ENCODE measurements at regions not wholly inside any gene's neighbourhood (a gene's known extent, or its start where the extent isn't known, plus 50 kb on each side); places are given as distances from the start of the nearest gene placed in this dataset.

GRCh38 chr7:23970193-23970592, 260.2 kb downstream of the STK31 start:
- Mint-ChIP-seq H3K4me3 (no peak overlapping the region), H3K9me3 (no peaks in the 10 kb centered on the region), H3K27ac (no peak overlapping the region), H3K4me1 (ENCODE audit: low read depth in 2 of 2) (no peaks in the 10 kb centered on the region), H3K27me3 (peaks cover 0 to 25% of the 10 kb centered on the region in 2 donors), H3K36me3 (no peaks in the 10 kb centered on the region)
- no peak for DNase-seq (ENCODE audit: low spot score)
- no peak for ATAC-seq

- DNase-seq (ENCODE audit: low spot score) (no peak), ATAC-seq (no peak)
- H3K9me3 Mint-ChIP-seq, result no peaks in the 10 kb centered on the region
- H3K4me3 Mint-ChIP-seq, result no peak overlapping the region
- no peaks in the 10 kb centered on the region for H3K36me3 Mint-ChIP-seq
- H3K27me3 Mint-ChIP-seq, result peaks cover 0 to 30% of the 10 kb centered on the region in 2 donors
- H3K4me1 Mint-ChIP-seq (ENCODE audit: low read depth in 2 of 2), result no peaks in the 10 kb centered on the region
- H3K27ac Mint-ChIP-seq, result no peak overlapping the region
These were observed 261.0 kb downstream of the STK31 start for GRCh38 chr7:23971031-23971430.

GRCh38 chr7:23972057-23972456, 262.0 kb downstream of the STK31 start:
- H3K9me3 Mint-ChIP-seq, result no peaks in the 10 kb centered on the region
- H3K36me3 Mint-ChIP-seq, result no peaks in the 10 kb centered on the region
- H3K4me3 Mint-ChIP-seq, result no peak overlapping the region
- H3K4me1 Mint-ChIP-seq (ENCODE audit: low read depth in 2 of 2), result no peaks in the 10 kb centered on the region
- no peak for DNase-seq (ENCODE audit: low spot score)
- H3K27ac Mint-ChIP-seq, result no peak overlapping the region
- peaks cover 0 to 33% of the 10 kb centered on the region in 2 donors for H3K27me3 Mint-ChIP-seq
- ATAC-seq, result no peak

GRCh38 chr7:23973264-23973663, 263.2 kb downstream of the STK31 start:
- peaks cover 0 to 34% of the 10 kb centered on the region in 2 donors for H3K27me3 Mint-ChIP-seq
- no peak overlapping the region for H3K4me3 Mint-ChIP-seq
- H3K36me3 Mint-ChIP-seq, result no peaks in the 10 kb centered on the region
- DNase-seq (ENCODE audit: low spot score) (no peak), ATAC-seq (no peak)
- no peak overlapping the region for H3K27ac Mint-ChIP-seq
- no peaks in the 10 kb centered on the region for H3K4me1 Mint-ChIP-seq (ENCODE audit: low read depth in 2 of 2)
- no peaks in the 10 kb centered on the region for H3K9me3 Mint-ChIP-seq

- no peak overlapping the region for H3K4me3 Mint-ChIP-seq
- no peak overlapping the region for H3K27ac Mint-ChIP-seq
- peaks cover 8% of the 10 kb centered on the region for H3K36me3 Mint-ChIP-seq
- H3K27me3 Mint-ChIP-seq, result peaks cover 3 to 28% of the 10 kb centered on the region in 2 donors
- ATAC-seq (no peak), DNase-seq (ENCODE audit: low spot score) (no peak)
- peaks cover 11% of the 10 kb centered on the region for H3K9me3 Mint-ChIP-seq
- H3K4me1 Mint-ChIP-seq (ENCODE audit: low read depth in 2 of 2), result no peaks in the 10 kb centered on the region
These were observed 270.1 kb downstream of the STK31 start for GRCh38 chr7:23980081-23980480.

- Mint-ChIP-seq H3K9me3 (peaks cover 11% of the 10 kb centered on the region), H3K4me3 (no peak overlapping the region), H3K27ac (no peak overlapping the region), H3K36me3 (peaks cover 8% of the 10 kb centered on the region), H3K27me3 (peaks cover 3 to 21% of the 10 kb centered on the region in 2 donors), H3K4me1 (ENCODE audit: low read depth in 2 of 2) (no peaks in the 10 kb centered on the region)
- DNase-seq (ENCODE audit: low spot score), result no peak
- no peak for ATAC-seq
These were observed 271.3 kb downstream of the STK31 start for GRCh38 chr7:23981314-23981713.

GRCh38 chr7:23981758-23982157, 271.7 kb downstream of the STK31 start:
- Mint-ChIP-seq H3K27me3 (peaks cover 7 to 21% of the 10 kb centered on the region in 2 donors), H3K9me3 (peaks cover 11% of the 10 kb centered on the region), H3K36me3 (peaks cover 8% of the 10 kb centered on the region), H3K4me1 (ENCODE audit: low read depth in 2 of 2) (no peaks in the 10 kb centered on the region), H3K27ac (no peak overlapping the region), H3K4me3 (no peak overlapping the region)
- no peak for ATAC-seq
- no peak for DNase-seq (ENCODE audit: low spot score)

GRCh38 chr7:24005517-24005916, 278.5 kb upstream of the NPY start:
- no peak for ATAC-seq
- Mint-ChIP-seq H3K27ac (no peak overlapping the region), H3K9me3 (peaks cover 13% of the 10 kb centered on the region), H3K36me3 (peaks cover 3% of the 10 kb centered on the region), H3K4me1 (ENCODE audit: low read depth in 2 of 2) (no peaks in the 10 kb centered on the region), H3K27me3 (peaks cover 0 to 14% of the 10 kb centered on the region in 2 donors), H3K4me3 (no peak overlapping the region)
- DNase-seq (ENCODE audit: low spot score), result no peak

GRCh38 chr7:24010495-24010894, 273.5 kb upstream of the NPY start:
- H3K27me3 Mint-ChIP-seq, result peaks cover 0 to 35% of the 10 kb centered on the region in 2 donors
- no peak overlapping the region for H3K4me3 Mint-ChIP-seq
- H3K4me1 Mint-ChIP-seq (ENCODE audit: low read depth in 2 of 2), result no peaks in the 10 kb centered on the region
- ATAC-seq, result no peak
- H3K9me3 Mint-ChIP-seq, result peaks cover 23% of the 10 kb centered on the region
- no peak overlapping the region for H3K27ac Mint-ChIP-seq
- peaks cover 16% of the 10 kb centered on the region for H3K36me3 Mint-ChIP-seq
- no peak for DNase-seq (ENCODE audit: low spot score)

GRCh38 chr7:24017519-24017918, 266.5 kb upstream of the NPY start:
- peaks cover 4 to 8% of the 10 kb centered on the region in 2 donors for H3K27me3 Mint-ChIP-seq
- H3K36me3 Mint-ChIP-seq, result peaks cover 5% of the 10 kb centered on the region
- DNase-seq (ENCODE audit: low spot score), result no peak
- H3K9me3 Mint-ChIP-seq, result peaks cover 5% of the 10 kb centered on the region
- ATAC-seq, result no peak
- no peaks in the 10 kb centered on the region for H3K4me1 Mint-ChIP-seq (ENCODE audit: low read depth in 2 of 2)
- H3K27ac Mint-ChIP-seq, result no peak overlapping the region
- no peak overlapping the region for H3K4me3 Mint-ChIP-seq

- peaks cover 1 to 4% of the 10 kb centered on the region in 2 donors for H3K27me3 Mint-ChIP-seq
- no peaks in the 10 kb centered on the region for H3K36me3 Mint-ChIP-seq
- DNase-seq (ENCODE audit: low spot score) (no peak), ATAC-seq (no peak)
- H3K4me1 Mint-ChIP-seq (ENCODE audit: low read depth in 2 of 2), result no peaks in the 10 kb centered on the region
- H3K27ac Mint-ChIP-seq, result no peak overlapping the region
- H3K9me3 Mint-ChIP-seq, result no peaks in the 10 kb centered on the region
- H3K4me3 Mint-ChIP-seq, result no peak overlapping the region
These were observed 265.7 kb upstream of the NPY start for GRCh38 chr7:24018331-24018730.

GRCh38 chr7:24019841-24020240, 264.1 kb upstream of the NPY start:
- Mint-ChIP-seq H3K4me3 (no peak overlapping the region), H3K4me1 (ENCODE audit: low read depth in 2 of 2) (no peaks in the 10 kb centered on the region), H3K27ac (no peak overlapping the region), H3K9me3 (no peaks in the 10 kb centered on the region), H3K27me3 (peaks cover 0 to 4% of the 10 kb centered on the region in 2 donors), H3K36me3 (no peaks in the 10 kb centered on the region)
- ATAC-seq (no peak), DNase-seq (ENCODE audit: low spot score) (no peak)

- ATAC-seq, result no peak
- DNase-seq (ENCODE audit: low spot score), result no peak
- Mint-ChIP-seq H3K36me3 (no peaks in the 10 kb centered on the region), H3K9me3 (peaks cover 3% of the 10 kb centered on the region), H3K27ac (no peak overlapping the region), H3K4me3 (no peak overlapping the region), H3K27me3 (peaks cover 8% of the 10 kb centered on the region in 2 donors), H3K4me1 (ENCODE audit: low read depth in 2 of 2) (no peaks in the 10 kb centered on the region)
These were observed 259.5 kb upstream of the NPY start for GRCh38 chr7:24024276-24025068.

- H3K9me3 Mint-ChIP-seq, result peaks cover 3% of the 10 kb centered on the region
- ATAC-seq (no peak), DNase-seq (ENCODE audit: low spot score) (no peak)
- no peaks in the 10 kb centered on the region for H3K4me1 Mint-ChIP-seq (ENCODE audit: low read depth in 2 of 2)
- H3K36me3 Mint-ChIP-seq, result no peaks in the 10 kb centered on the region
- no peak overlapping the region for H3K4me3 Mint-ChIP-seq
- H3K27me3 Mint-ChIP-seq, result peaks cover 8% of the 10 kb centered on the region in 2 donors
- H3K27ac Mint-ChIP-seq, result no peak overlapping the region
These were observed 258.9 kb upstream of the NPY start for GRCh38 chr7:24025094-24025493.

- H3K4me1 Mint-ChIP-seq (ENCODE audit: low read depth in 2 of 2), result no peaks in the 10 kb centered on the region
These were observed 258.2 kb upstream of the NPY start for GRCh38 chr7:24025765-24026164.

More at GRCh38 chr7:24025765-24026164, 258.2 kb upstream of the NPY start:
- Mint-ChIP-seq H3K27ac (no peak overlapping the region), H3K27me3 (peaks cover 6 to 8% of the 10 kb centered on the region in 2 donors), H3K4me3 (no peak overlapping the region), H3K36me3 (no peaks in the 10 kb centered on the region), H3K9me3 (peaks cover 3% of the 10 kb centered on the region)
- no peak for DNase-seq (ENCODE audit: low spot score)
- ATAC-seq, result no peak

Measured in natural killer cell treated with Interleukin-12 subunit alpha and Interleukin-12 subunit beta and Interleukin-15 and Interleukin-18, amount 100 ng/mL, for 72 hours (primary cell).